Mucosa of descending colon (tissue), 3 donors: ENCODE measurements at regions not wholly inside any gene's neighbourhood (a gene's known extent, or its start where the extent isn't known, plus 50 kb on each side); places are given as distances from the start of the nearest gene placed in this dataset.

Experiments used
- ATAC-seq: fragments of 200-7000 bp; cut with Tn5 transposase; one replicate; pipeline ENCODE4 v1.9.1; 2020; ENCODE audit warnings: mild to moderate bottlenecking, moderate library complexity
- DNase-seq, 3 donors: peaks; one replicate each; pipeline ENCODE4 v3.0.0-alpha.2; 2020
- H3K36me3 ChIP-seq: fragments of 200-600 bp; one replicate; pipeline ENCODE4 v1.8.0; 2021; ENCODE audit warnings: low read depth, mild to moderate bottlenecking
- H3K4me1 ChIP-seq: fragments of 200-600 bp; one replicate; pipeline ENCODE4 v1.8.0; 2021; ENCODE audit warnings: low read depth, mild to moderate bottlenecking
- H3K4me3 ChIP-seq: fragments of 200-600 bp; one replicate; pipeline ENCODE4 v1.8.0; 2021; ENCODE audit warnings: mild to moderate bottlenecking
- H3K9me3 ChIP-seq: fragments of 200-600 bp; one replicate; pipeline ENCODE4 v1.8.0; 2021; ENCODE audit warnings: mild to moderate bottlenecking
- CTCF ChIP-seq: fragments of 200-600 bp; IDR thresholded peaks from one replicate; pipeline ENCODE4 v1.8.0; 2022; ENCODE audit warnings: antibody characterized with exemption, mild to moderate bottlenecking
- intact Hi-C, 2 donors: fragments of 100-400 bp; cut with DNase I in 1 of 2; cut with micrococcal nuclease in 1 of 2; formaldehyde crosslinking; loops; one replicate each; pipeline versions ENCODE4 v1.11.0 to v1.11.1; 2022; cut with DNase I, micrococcal nuclease
- donor health status: DM: no; HTN: no; CAD: no; lungs with moderate emphysema.
- donor health status: DM: no; HTN: no; CAD: no.
- donor health status: DM: no; HTN: yes; CAD: no.

- Histone ChIP-seq H3K36me3 (no peaks in the 10 kb centered on the region), H3K4me1 (no peaks in the 10 kb centered on the region), H3K9me3 (peaks cover 18% of the 10 kb centered on the region), H3K4me3 (no peak overlapping the region)
- TF ChIP-seq CTCF = no peak
- DNase-seq = no peak
- ATAC-seq = no peak
- intact Hi-C loops = no loop called here
Observed at GRCh38 chr9:78519786-78520185, 222.9 kb downstream of the PSAT1 start.

- intact Hi-C loops = no loop called here
- H3K9me3 ChIP-seq = peaks cover 18% of the 10 kb centered on the region
- DNase-seq = no peak
- TF ChIP-seq CTCF = no peak
- no peak overlapping the region for H3K4me3 ChIP-seq
- H3K36me3 ChIP-seq = no peaks in the 10 kb centered on the region
- H3K4me1 ChIP-seq = no peaks in the 10 kb centered on the region
- no peak for ATAC-seq
Observed at GRCh38 chr9:78521680-78522079, 224.8 kb downstream of the PSAT1 start.

GRCh38 chr9:78525986-78526560 is 229.1 kb downstream of the PSAT1 start:
- H3K4me3 ChIP-seq = no peak overlapping the region
- peaks cover 5% of the 10 kb centered on the region for H3K9me3 ChIP-seq
- no peaks in the 10 kb centered on the region for H3K36me3 ChIP-seq
- no peak for DNase-seq
- ATAC-seq = no peak
- intact Hi-C loops = no loop called here
- H3K4me1 ChIP-seq = no peaks in the 10 kb centered on the region
- no peak for TF ChIP-seq CTCF

- no peaks in the 10 kb centered on the region for H3K9me3 ChIP-seq
- no peaks in the 10 kb centered on the region for H3K36me3 ChIP-seq
- DNase-seq (no peak), ATAC-seq (no peak)
- H3K4me3 ChIP-seq = no peak overlapping the region
- no peaks in the 10 kb centered on the region for H3K4me1 ChIP-seq
- no peak for TF ChIP-seq CTCF
- intact Hi-C loops = no loop called here
Observed at GRCh38 chr9:78533500-78533899, 236.6 kb downstream of the PSAT1 start.

- no peak for TF ChIP-seq CTCF
- intact Hi-C loops = no loop called here
- no peak for DNase-seq
Observed at GRCh38 chr9:78539188-78539587, 242.3 kb downstream of the PSAT1 start.

GRCh38 chr9:78539904-78540303 is 243.0 kb downstream of the PSAT1 start:
- ATAC-seq = no peak
- Histone ChIP-seq H3K4me3 (no peak overlapping the region), H3K4me1 (no peaks in the 10 kb centered on the region), H3K9me3 (no peaks in the 10 kb centered on the region), H3K36me3 (no peaks in the 10 kb centered on the region)
- intact Hi-C loops = no loop called here
- TF ChIP-seq CTCF = no peak
- DNase-seq = no peak

More at GRCh38 chr9:78539188-78539587, 242.3 kb downstream of the PSAT1 start:
- no peaks in the 10 kb centered on the region for H3K4me1 ChIP-seq
- no peaks in the 10 kb centered on the region for H3K36me3 ChIP-seq
- H3K4me3 ChIP-seq = no peak overlapping the region
- no peak for ATAC-seq
- no peaks in the 10 kb centered on the region for H3K9me3 ChIP-seq
